Kidney (tissue), 13 donors: ENCODE measurements at regions not wholly inside any gene's neighbourhood (a gene's known extent, or its start where the extent isn't known, plus 50 kb on each side); places are given as distances from the start of the nearest gene placed in this dataset.

Experiments
- DNase-seq, 5 donors: peaks; one replicate each; pipeline ENCODE4 v3.0.0-alpha.2; 2013 to 2020
- FAIRE-seq: peaks from 2 replicates; lab custom pipeline; 2012; peaks lifted over from hg19 to GRCh38; lab: Jason Lieb, UNC
- H3K27ac ChIP-seq, 2 donors: one replicate each; pipeline ENCODE4 v1.7.0; 2013; ENCODE audit warnings: low read depth in 2 of 2, low read length in 2 of 2, inconsistent platforms in 1 of 2
- H3K27me3 ChIP-seq: one replicate; pipeline ENCODE4 v1.7.1; 2013; ENCODE audit warnings: low read length, inconsistent platforms; ENCODE audit not compliant: control insufficient read depth, insufficient read depth
- H3K36me3 ChIP-seq, 3 donors: one replicate each; pipeline versions ENCODE4 v1.7.0 to v1.7.1; 2013; ENCODE audit warnings: low read length in 3 of 3, control low read depth in 1 of 3, inconsistent platforms in 1 of 3; ENCODE audit not compliant: insufficient read depth in 3 of 3, control insufficient read depth in 2 of 3
- H3K4me1 ChIP-seq, 3 donors: one replicate each; pipeline versions ENCODE4 v1.7.0 to v1.7.1; 2013; ENCODE audit warnings: low read length in 3 of 3, inconsistent platforms in 1 of 3, low read depth in 1 of 3; ENCODE audit not compliant: control insufficient read depth in 2 of 3, insufficient read depth in 2 of 3
- H3K4me3 ChIP-seq, 3 donors: one replicate each; pipeline versions ENCODE4 v1.7.0 to v1.8.1; 2013; ENCODE audit warnings: low read length in 3 of 3, control low read depth in 1 of 3, inconsistent platforms in 1 of 3
- H3K9ac ChIP-seq, 3 donors: one replicate each; pipeline versions ENCODE4 v1.7.0 to v1.7.1; 2013; ENCODE audit warnings: low read length in 3 of 3, control low read depth in 1 of 3, inconsistent platforms in 1 of 3
- H3K9me3 ChIP-seq, 3 donors: one replicate each; pipeline versions ENCODE4 v1.7.0 to v1.7.1; 2013; ENCODE audit warnings: low read length in 3 of 3, control low read depth in 1 of 3, inconsistent platforms in 1 of 3; ENCODE audit not compliant: control insufficient read depth in 2 of 3, insufficient read depth in 1 of 3
- intact Hi-C: fragments of 100-400 bp; cut with DNase I; formaldehyde crosslinking; loops from one replicate; pipeline ENCODE4 v1.11.1; 2022
- TF ChIP-seq, protein P1 (sequence below): IDR thresholded peaks from 3 replicates; pipeline ENCODE4 v1.5.1; 2012; ENCODE audit warnings: mild to moderate bottlenecking, moderate library complexity, borderline replicate concordance; ENCODE audit not compliant: insufficient read depth; ENCODE audit errors: extremely low read depth
- donor health status: control.
- donor health status: control.
- donor health status: control.
- donor health status: control.
- donor health status: control.
- donor health status: DM: yes; HTN: yes; CAD: no.
- donor health status: Normal renal cell carcinoma (clear cell type).

DNA sequence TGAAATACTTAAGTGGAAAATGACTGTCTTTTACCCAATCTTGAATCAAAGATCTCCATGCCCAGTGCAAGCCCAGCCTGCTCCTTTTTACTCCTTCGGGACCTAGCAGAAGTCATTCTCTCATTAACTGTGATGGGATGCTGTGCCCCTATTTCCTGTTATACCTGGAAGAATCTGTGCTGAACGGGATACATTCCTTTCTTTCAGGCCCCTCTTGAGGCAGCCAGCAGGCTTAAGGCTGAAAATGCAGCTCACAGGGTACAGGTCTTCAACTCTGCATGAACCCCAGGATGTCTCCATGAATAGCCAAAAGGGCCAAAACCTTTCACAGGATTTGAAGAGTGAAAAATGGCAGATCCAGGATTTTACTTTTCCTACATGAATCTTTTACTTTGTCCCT, 784.8 kb upstream of the KLHL29 start:
- H3K9me3 ChIP-seq, result no peaks in the 10 kb centered on the region
- FAIRE-seq, result no peak
- intact Hi-C loops, result no loop called here

DNA sequence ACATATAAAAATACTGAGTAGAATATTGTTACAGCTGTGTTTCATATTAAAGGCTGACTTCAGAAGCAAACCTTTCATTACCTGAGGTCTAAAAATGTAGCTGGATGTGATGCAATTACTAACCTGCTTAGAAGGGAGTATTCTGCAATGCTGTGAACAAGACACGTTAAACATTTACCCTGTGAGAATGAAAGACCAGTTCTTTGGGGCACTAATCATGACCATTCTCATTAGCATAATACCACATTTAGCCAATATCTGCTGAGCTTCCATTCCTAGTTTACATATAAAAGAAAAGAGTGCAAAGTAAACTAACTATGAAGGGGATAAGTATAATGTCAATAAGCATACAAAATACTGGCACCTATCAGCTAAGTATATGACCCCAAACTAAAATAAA, 784.0 kb upstream of the KLHL29 start:
- Histone ChIP-seq H3K36me3 (no peaks in the 10 kb centered on the region), H3K27ac (no peak overlapping the region), H3K4me1 (no peaks in the 10 kb centered on the region), H3K27me3 (no peaks in the 10 kb centered on the region), H3K9me3 (no peaks in the 10 kb centered on the region), H3K4me3 (no peak overlapping the region), H3K9ac (no peak overlapping the region)
- peak; percentile 19 for FAIRE-seq
- intact Hi-C loops, result no loop called here
- peak in 2 of 5 donors; percentile 29 to 44 for DNase-seq
- TF ChIP-seq, protein P1, sequence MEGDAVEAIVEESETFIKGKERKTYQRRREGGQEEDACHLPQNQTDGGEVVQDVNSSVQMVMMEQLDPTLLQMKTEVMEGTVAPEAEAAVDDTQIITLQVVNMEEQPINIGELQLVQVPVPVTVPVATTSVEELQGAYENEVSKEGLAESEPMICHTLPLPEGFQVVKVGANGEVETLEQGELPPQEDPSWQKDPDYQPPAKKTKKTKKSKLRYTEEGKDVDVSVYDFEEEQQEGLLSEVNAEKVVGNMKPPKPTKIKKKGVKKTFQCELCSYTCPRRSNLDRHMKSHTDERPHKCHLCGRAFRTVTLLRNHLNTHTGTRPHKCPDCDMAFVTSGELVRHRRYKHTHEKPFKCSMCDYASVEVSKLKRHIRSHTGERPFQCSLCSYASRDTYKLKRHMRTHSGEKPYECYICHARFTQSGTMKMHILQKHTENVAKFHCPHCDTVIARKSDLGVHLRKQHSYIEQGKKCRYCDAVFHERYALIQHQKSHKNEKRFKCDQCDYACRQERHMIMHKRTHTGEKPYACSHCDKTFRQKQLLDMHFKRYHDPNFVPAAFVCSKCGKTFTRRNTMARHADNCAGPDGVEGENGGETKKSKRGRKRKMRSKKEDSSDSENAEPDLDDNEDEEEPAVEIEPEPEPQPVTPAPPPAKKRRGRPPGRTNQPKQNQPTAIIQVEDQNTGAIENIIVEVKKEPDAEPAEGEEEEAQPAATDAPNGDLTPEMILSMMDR, result no peak

More for the DNA sequence above, 784.8 kb upstream of the KLHL29 start:
- Histone ChIP-seq H3K27me3 (no peaks in the 10 kb centered on the region), H3K9ac (no peak overlapping the region), H3K4me3 (no peak overlapping the region), H3K4me1 (no peaks in the 10 kb centered on the region), H3K36me3 (no peaks in the 10 kb centered on the region), H3K27ac (no peak overlapping the region)
- DNase-seq, result no peak
- TF ChIP-seq, protein P1, result no peak

DNA sequence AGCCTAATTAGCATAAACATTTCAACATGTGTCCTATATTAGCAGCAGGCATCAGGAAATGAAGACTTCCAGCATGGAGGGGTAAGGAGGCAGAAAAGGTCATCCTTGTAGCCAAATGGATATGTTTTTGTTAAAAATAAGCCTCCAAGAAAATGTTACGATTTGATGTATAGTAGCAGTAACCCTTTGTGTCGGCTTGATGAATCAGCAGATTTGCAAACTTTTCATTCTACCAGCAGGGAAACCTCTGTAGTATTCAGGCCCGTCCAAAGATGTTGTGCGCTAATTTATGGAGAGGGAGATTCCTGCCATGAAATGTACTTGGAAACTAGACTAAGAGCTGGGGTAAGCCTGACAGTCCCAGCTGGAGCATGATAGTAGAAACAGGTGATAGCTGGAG, 780.8 kb upstream of the KLHL29 start:
- Histone ChIP-seq H3K27me3 (no peaks in the 10 kb centered on the region), H3K36me3 (no peaks in the 10 kb centered on the region), H3K27ac (no peak overlapping the region), H3K9me3 (no peaks in the 10 kb centered on the region), H3K9ac (no peak overlapping the region), H3K4me3 (no peak overlapping the region), H3K4me1 (no peaks in the 10 kb centered on the region)
- DNase-seq (peak in 3 of 5 donors; percentile 20 to 75 (median 46)), FAIRE-seq (no peak)
- TF ChIP-seq, protein P1, result no peak
- intact Hi-C loops, result no loop called here

DNA sequence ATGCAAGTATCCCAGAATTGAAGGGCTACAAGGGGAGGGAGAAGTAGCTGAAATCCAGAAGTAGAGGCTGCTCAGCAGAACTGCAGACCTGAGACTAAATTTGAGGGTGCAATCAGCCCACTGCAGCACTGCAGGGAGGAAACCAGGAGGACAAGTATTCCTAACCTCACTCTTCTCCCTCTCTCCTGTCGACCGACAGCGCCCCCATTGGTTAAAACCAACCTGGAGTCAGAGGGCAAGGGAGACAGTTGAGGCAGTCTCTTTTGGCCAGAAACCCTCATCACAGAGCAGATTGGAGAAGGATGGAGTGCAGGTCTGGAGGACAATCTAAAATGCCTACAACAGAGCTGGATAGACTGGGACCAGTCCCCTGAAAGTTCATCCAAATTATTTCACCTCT, 768.9 kb upstream of the KLHL29 start:
- Histone ChIP-seq H3K27me3 (no peaks in the 10 kb centered on the region), H3K9me3 (no peaks in the 10 kb centered on the region), H3K27ac (no peak overlapping the region), H3K9ac (no peak overlapping the region), H3K4me1 (no peaks in the 10 kb centered on the region), H3K36me3 (no peaks in the 10 kb centered on the region), H3K4me3 (no peak overlapping the region)
- no peak for DNase-seq
- FAIRE-seq, result no peak
- intact Hi-C loops, result no loop called here
- TF ChIP-seq, protein P1, result no peak
